BJ (cell line): ENCODE measurements at regions not wholly inside any gene's neighbourhood (a gene's known extent, or its start where the extent isn't known, plus 50 kb on each side); places are given as distances from the start of the nearest gene placed in this dataset.

Source experiments
- CTCF ChIA-PET: fragments of 350-600 bp; formaldehyde crosslinking; extraction: SDS; loops from one replicate; lab custom pipeline; 2021; ENCODE audit warnings: antibody characterized with exemption, inconsistent platforms; lab: Yijun Ruan, JAX
- POLR2A ChIA-PET: fragments of 300-600 bp; sonication (Branson Sonifier 250); formaldehyde crosslinking; extraction: SDS; loops from one replicate; lab custom pipeline; 2021; ENCODE audit warnings: antibody characterized with exemption; lab: Charles Lee
- DNase-seq: peaks from one replicate; pipeline ENCODE4 v3.0.0-alpha.2; 2011; ENCODE audit warnings: low read depth
- H3K27me3 ChIP-seq: 2 replicates; pipeline ENCODE4 v1.6.0; 2011; ENCODE audit warnings: low read length; ENCODE audit not compliant: control insufficient read depth, insufficient read depth
- H3K36me3 ChIP-seq: 2 replicates; pipeline ENCODE4 v1.5.1; 2011; ENCODE audit warnings: low read length; ENCODE audit not compliant: control insufficient read depth, insufficient read depth
- H3K4me3 ChIP-seq: 2 replicates; pipeline ENCODE4 v1.5.1; 2011; ENCODE audit warnings: low read depth, mild to moderate bottlenecking, control low read depth, low read length
- TF ChIP-seq, protein P1 (sequence below): IDR thresholded peaks from 2 replicates; pipeline ENCODE4 v1.5.1; 2011; ENCODE audit warnings: low read depth, mild to moderate bottlenecking, control low read depth, inconsistent platforms, low read length, moderate library complexity; ENCODE audit not compliant: insufficient read depth

DNA sequence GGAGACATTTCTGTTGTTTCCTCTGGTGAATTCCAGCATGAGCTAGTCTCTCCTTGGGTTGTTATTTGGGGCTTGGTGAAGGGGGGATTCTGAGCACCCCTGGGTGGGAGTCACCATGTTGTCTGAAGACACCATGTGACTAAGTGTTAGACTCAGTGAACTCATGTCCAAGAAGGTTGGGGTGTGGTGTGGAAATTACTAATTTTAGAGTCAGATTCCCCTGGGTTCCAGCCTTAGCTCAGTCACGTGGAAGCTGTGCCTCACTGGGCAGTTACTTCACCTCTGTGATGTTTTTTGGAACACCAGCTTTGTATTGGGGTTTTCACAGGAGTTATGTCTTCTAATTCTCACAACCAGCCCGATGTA is 171.5 kb downstream of the RPLP1 start:
- no peak for DNase-seq
- peaks cover 1% of the 10 kb centered on the region; the same call in 1 of the 2 replicates for H3K27me3 ChIP-seq
- no peaks in the 10 kb centered on the region for H3K36me3 ChIP-seq
- H3K4me3 ChIP-seq: no peak overlapping the region
- TF ChIP-seq, protein P1, sequence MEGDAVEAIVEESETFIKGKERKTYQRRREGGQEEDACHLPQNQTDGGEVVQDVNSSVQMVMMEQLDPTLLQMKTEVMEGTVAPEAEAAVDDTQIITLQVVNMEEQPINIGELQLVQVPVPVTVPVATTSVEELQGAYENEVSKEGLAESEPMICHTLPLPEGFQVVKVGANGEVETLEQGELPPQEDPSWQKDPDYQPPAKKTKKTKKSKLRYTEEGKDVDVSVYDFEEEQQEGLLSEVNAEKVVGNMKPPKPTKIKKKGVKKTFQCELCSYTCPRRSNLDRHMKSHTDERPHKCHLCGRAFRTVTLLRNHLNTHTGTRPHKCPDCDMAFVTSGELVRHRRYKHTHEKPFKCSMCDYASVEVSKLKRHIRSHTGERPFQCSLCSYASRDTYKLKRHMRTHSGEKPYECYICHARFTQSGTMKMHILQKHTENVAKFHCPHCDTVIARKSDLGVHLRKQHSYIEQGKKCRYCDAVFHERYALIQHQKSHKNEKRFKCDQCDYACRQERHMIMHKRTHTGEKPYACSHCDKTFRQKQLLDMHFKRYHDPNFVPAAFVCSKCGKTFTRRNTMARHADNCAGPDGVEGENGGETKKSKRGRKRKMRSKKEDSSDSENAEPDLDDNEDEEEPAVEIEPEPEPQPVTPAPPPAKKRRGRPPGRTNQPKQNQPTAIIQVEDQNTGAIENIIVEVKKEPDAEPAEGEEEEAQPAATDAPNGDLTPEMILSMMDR: no peak
- POLR2A ChIA-PET: no interaction called here
- CTCF ChIA-PET: interaction anchor here (0.6 kb wide), 1 partner anchor 137 kb away, joined by 3 read pairs; no protein-coding TSS in a partner anchor

DNA sequence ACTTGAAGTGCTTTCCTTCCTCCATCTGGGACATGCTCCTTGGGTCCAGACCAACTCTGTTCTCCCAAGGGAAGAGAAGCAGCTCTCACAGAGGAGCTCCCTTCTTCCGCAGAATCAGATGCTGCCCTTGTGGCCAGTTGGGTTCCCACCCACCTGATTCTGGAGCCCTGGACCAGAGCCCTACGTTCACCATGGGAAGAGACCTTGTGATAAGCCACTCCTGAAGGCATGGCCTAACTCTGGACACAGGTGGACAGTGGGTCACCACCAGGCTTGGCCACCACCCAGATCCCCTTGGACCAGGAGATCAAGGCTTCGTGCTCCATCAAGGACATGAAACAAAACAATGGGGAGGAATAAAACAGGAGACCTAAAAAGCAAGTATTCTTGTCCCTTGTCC is 172.2 kb downstream of the RPLP1 start:
- CTCF ChIA-PET: no interaction called here
- no peak for DNase-seq

DNA sequence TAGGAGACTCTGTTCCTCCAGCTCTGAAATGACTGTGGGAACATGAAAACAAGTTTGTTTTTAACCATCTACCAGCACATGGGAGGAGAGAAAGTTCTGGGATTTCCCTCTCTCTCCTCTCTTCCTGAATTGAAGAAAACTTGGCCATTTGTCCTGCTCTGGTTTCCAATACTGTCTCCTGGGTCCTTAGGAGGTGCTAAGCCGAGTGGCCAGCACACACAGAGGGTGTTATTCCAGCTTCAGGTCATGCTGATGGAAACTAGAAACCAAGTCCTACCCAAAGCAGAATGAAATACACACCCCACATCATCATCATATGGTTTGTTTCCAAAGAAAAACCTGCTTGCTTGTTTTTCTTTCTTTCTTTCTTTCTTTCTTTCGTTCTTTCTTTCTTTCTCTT is 172.7 kb downstream of the RPLP1 start:
- CTCF ChIA-PET: no interaction called here
- TF ChIP-seq, protein P1: no peak

More for the DNA sequence above, 172.2 kb downstream of the RPLP1 start:
- H3K36me3 ChIP-seq: no peaks in the 10 kb centered on the region
- H3K27me3 ChIP-seq: peaks cover 1% of the 10 kb centered on the region; the same call in 1 of the 2 replicates
- TF ChIP-seq, protein P1: no peak
- POLR2A ChIA-PET: no interaction called here
- H3K4me3 ChIP-seq: no peak overlapping the region

DNA sequence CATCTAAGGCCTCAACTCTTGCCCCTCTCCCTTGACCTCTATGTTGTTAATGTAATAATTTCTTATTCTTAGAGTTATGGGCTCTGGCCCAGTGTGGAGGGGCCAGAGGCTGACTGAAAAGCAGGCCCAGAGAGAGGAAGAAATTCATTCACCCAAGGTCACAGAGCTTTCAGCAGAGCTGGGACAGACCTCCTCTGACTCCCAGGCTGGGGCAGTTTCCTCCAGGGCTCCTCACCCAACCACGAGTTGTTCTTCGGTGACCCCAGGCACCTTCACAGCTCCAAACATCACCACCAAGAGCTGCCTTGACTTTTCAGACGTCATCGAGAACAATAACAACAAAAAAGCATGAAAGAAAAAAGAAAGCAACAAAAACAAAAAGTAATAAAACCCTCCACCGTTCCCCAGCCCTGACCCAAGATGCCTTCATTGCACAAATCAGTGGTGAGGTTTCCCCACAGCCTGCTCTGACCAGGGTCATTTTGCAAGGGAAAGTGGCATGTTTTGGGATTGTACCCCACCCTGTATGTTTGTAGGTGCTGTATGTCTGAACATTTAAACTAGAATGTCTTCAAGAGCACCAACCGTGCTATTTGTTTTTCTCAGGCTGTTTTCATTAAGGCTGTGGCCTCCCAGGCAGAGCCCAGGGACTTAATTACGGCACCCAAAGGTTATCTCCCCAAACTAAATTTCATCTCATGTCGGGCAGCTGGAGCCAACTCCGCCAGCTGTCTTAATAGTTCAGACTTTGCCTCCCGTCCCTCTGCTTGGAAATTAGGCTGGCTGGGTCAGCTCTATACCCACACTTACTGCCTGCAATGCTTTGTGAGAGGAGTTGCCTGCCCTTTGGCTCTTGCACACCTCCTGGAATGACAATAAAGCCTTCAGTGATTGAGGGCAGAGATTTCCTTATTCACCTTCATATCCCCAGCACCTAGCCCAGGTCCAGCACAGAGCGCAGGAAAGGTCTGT is 173.8 kb downstream of the RPLP1 start:
- CTCF ChIA-PET: interaction anchor here (0.6 kb wide), 1 partner anchor 18 kb away, joined by 4 read pairs; no protein-coding TSS in a partner anchor
- Histone ChIP-seq H3K36me3 (no peaks in the 10 kb centered on the region), H3K4me3 (no peak overlapping the region), H3K27me3 (peaks cover 1% of the 10 kb centered on the region; the same call in 1 of the 2 replicates)
- POLR2A ChIA-PET: no interaction called here
- TF ChIP-seq, protein P1: no peak
- DNase-seq: no peak

More for the DNA sequence above, 172.7 kb downstream of the RPLP1 start:
- Histone ChIP-seq H3K36me3 (no peaks in the 10 kb centered on the region), H3K27me3 (peaks cover 1% of the 10 kb centered on the region; the same call in 1 of the 2 replicates), H3K4me3 (no peak overlapping the region)
- POLR2A ChIA-PET: no interaction called here
- DNase-seq: no peak

DNA sequence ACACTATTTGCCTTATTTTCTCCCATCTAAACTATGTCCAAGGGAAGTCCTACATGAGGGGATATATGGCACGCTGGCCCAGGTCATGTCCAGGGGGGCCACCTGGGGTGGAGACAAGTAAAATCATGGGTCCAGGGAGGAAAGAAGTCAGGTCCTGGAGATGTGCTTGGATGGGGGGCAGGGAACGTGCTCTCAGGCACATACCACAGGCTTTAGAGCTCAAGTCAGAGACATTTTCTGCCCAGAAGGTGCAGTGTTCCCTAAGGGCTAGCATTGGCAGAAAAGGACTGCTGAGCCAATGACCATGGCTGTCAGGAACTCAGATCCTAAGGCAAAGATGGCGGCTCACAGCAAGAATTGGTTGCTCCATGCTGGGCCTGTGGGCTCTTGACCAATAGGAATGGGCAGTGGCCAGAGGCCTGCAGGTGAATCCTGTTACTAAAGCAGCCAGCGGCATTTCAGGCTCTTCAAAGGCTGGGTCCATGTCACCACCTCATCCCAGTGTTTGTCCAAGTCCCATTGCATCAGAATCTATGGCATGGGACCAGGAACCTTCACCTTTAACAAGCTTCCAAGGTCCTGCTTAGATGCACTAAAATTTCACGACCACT is 175.0 kb downstream of the RPLP1 start:
- ChIA-PET CTCF (interaction anchor here (0.7 kb wide), 1 partner anchor 38 kb away, joined by 4 read pairs; no protein-coding TSS in a partner anchor), POLR2A (no interaction called here)
- no peak for DNase-seq
- TF ChIP-seq, protein P1: no peak
- H3K36me3 ChIP-seq: no peaks in the 10 kb centered on the region
- peaks cover 1% of the 10 kb centered on the region; the same call in 1 of the 2 replicates for H3K27me3 ChIP-seq
- H3K4me3 ChIP-seq: no peak overlapping the region
